WTC11 (cell line): ENCODE measurements at regions not wholly inside any gene's neighbourhood (a gene's known extent, or its start where the extent isn't known, plus 50 kb on each side); places are given as distances from the start of the nearest gene placed in this dataset.

Source experiments
- ATAC-seq: fragments of 200-7000 bp; cut with Tn5 transposase; 2 replicates; pipeline ENCODE4 v1.10.0; 2021; ENCODE audit warnings: mild to moderate bottlenecking, moderate library complexity
- CTCF ChIA-PET: fragments of 300-600 bp; sonication (Branson Sonifier 250); formaldehyde crosslinking; loops from one replicate; lab custom pipeline; 2021; ENCODE audit warnings: antibody characterized with exemption; lab: Charles Lee
- POLR2A ChIA-PET: fragments of 350-600 bp; sonication (Branson Sonifier 250); formaldehyde crosslinking; loops from one replicate; lab custom pipeline; 2021; ENCODE audit warnings: antibody characterized with exemption; lab: Charles Lee
- DNase-seq: peaks from one replicate; pipeline ENCODE4 v3.0.0; 2021; ENCODE audit warnings: low spot score
- H3K27ac Mint-ChIP-seq: 2 replicates; pipeline ENCODE4 v1.8.0; 2021; ENCODE audit warnings: mixed read lengths
- H3K27me3 Mint-ChIP-seq: 2 replicates; pipeline ENCODE4 v1.8.0; 2021; ENCODE audit warnings: low read depth, mild to moderate bottlenecking, moderate library complexity, mixed read lengths
- H3K36me3 Mint-ChIP-seq: 2 replicates; pipeline ENCODE4 v1.8.0; 2021; ENCODE audit warnings: mixed read lengths
- H3K4me1 Mint-ChIP-seq: 2 replicates; pipeline ENCODE4 v1.8.0; 2022; ENCODE audit warnings: mixed read lengths
- H3K4me3 Mint-ChIP-seq: 2 replicates; pipeline ENCODE4 v1.8.0; 2021; ENCODE audit warnings: mild to moderate bottlenecking, moderate library complexity, mixed read lengths
- H3K9me3 Mint-ChIP-seq: 2 replicates; pipeline ENCODE4 v1.8.0; 2021; ENCODE audit warnings: mixed read lengths
- CBFB ChIP-seq: sonication (generic); formaldehyde crosslinking; IDR thresholded peaks from 2 replicates; pipeline ENCODE4 v1.8.1; 2022; ENCODE audit warnings: mild to moderate bottlenecking, low read depth, missing genetic modification reagents
- CREB1 ChIP-seq: sonication (generic); formaldehyde crosslinking; IDR thresholded peaks from 2 replicates; pipeline ENCODE4 v1.8.0; 2023; ENCODE audit warnings: mild to moderate bottlenecking, missing genetic modification reagents
- CREM ChIP-seq: sonication (generic); formaldehyde crosslinking; IDR thresholded peaks from 2 replicates; pipeline ENCODE4 v1.8.1; 2022; ENCODE audit warnings: mild to moderate bottlenecking, missing genetic modification reagents, moderate library complexity
- FOXP1 ChIP-seq: sonication (generic); formaldehyde crosslinking; IDR thresholded peaks from 2 replicates; pipeline ENCODE4 v1.8.0; 2022; ENCODE audit warnings: missing genetic modification reagents, mild to moderate bottlenecking, moderate library complexity, borderline replicate concordance
- MYBL2 ChIP-seq: sonication (generic); formaldehyde crosslinking; IDR thresholded peaks from 2 replicates; pipeline ENCODE4 v1.8.1; 2023; ENCODE audit warnings: mild to moderate bottlenecking, moderate library complexity, missing genetic modification reagents
- NFE2L1 ChIP-seq: sonication (generic); formaldehyde crosslinking; IDR thresholded peaks from 2 replicates; pipeline ENCODE4 v1.8.1; 2023; ENCODE audit warnings: missing genetic modification reagents
- NR1H2 ChIP-seq: sonication (generic); formaldehyde crosslinking; IDR thresholded peaks from 2 replicates; pipeline ENCODE4 v1.9.0; 2021; ENCODE audit warnings: mild to moderate bottlenecking, moderate library complexity, missing genetic modification reagents
- ZNF232 ChIP-seq: sonication (generic); formaldehyde crosslinking; IDR thresholded peaks from 2 replicates; pipeline ENCODE4 v1.8.0; 2022; ENCODE audit warnings: mild to moderate bottlenecking, missing genetic modification reagents
- ZNF317 ChIP-seq: sonication (generic); formaldehyde crosslinking; IDR thresholded peaks from 2 replicates; pipeline ENCODE4 v1.8.1; 2023; ENCODE audit warnings: low read depth, mild to moderate bottlenecking, moderate library complexity, missing genetic modification reagents, borderline replicate concordance
- TF ChIP-seq, protein P1 (sequence below): fragments of 250-450 bp; sonication (Bioruptor Pico); IDR thresholded peaks from 2 replicates; pipeline ENCODE4 v1.9.0; 2021; ENCODE audit warnings: moderate library complexity, mild to moderate bottlenecking, inconsistent platforms, borderline replicate concordance
- TF ChIP-seq, protein P2 (sequence below): fragments of 250-450 bp; sonication (Bioruptor Pico); IDR thresholded peaks from 2 replicates; pipeline ENCODE4 v2.1.2; 2022; ENCODE audit warnings: mild to moderate bottlenecking, moderate library complexity
- TF ChIP-seq, protein P3 (sequence below): sonication (generic); formaldehyde crosslinking; IDR thresholded peaks from 2 replicates; pipeline ENCODE4 v1.8.1; 2023; ENCODE audit warnings: mild to moderate bottlenecking, moderate library complexity, missing genetic modification reagents
- TF ChIP-seq, protein P4 (sequence below): sonication (generic); formaldehyde crosslinking; IDR thresholded peaks from 2 replicates; pipeline ENCODE4 v1.8.0; 2022; ENCODE audit warnings: mild to moderate bottlenecking, missing genetic modification reagents
- TF ChIP-seq, protein P5 (sequence below): sonication (generic); formaldehyde crosslinking; IDR thresholded peaks from 2 replicates; pipeline ENCODE4 v1.8.1; 2023; ENCODE audit warnings: mild to moderate bottlenecking, missing genetic modification reagents
- TF ChIP-seq, protein P6 (sequence below): sonication (generic); formaldehyde crosslinking; IDR thresholded peaks from 2 replicates; pipeline ENCODE4 v1.8.1; 2022; ENCODE audit warnings: low read depth, mild to moderate bottlenecking, moderate library complexity, missing genetic modification reagents, borderline replicate concordance
- TF ChIP-seq, protein P7 (sequence below): fragments of 200-600 bp; IDR thresholded peaks from 2 replicates; pipeline ENCODE4 v1.8.0; 2022; ENCODE audit warnings: antibody characterized with exemption
- TF ChIP-seq, protein P8 (sequence below): sonication (generic); formaldehyde crosslinking; IDR thresholded peaks from 2 replicates; pipeline ENCODE4 v1.8.1; 2023; ENCODE audit warnings: mild to moderate bottlenecking, missing genetic modification reagents

DNA sequence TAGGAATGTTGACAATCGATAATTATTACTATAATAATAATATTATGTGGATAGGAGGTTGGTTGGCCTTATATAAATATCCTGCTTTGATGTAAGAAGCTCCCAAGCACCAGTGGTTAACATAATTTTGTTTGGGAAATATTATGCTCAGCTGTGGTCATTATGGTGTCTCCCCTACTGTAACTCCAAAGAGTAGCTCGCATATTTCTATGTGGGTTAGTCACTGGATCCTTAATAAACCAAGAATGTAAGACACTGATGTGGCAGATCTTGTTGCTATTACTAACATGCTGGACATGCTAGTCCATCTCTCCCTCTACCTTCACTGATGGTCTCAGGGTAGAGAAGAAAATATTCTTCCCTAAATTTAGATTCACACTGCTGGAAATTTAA lies 79.2 kb upstream of the RALGPS2 start (continued):
- no peak for TF ChIP-seq CBFB (CRISPR knock-in tag)

DNA sequence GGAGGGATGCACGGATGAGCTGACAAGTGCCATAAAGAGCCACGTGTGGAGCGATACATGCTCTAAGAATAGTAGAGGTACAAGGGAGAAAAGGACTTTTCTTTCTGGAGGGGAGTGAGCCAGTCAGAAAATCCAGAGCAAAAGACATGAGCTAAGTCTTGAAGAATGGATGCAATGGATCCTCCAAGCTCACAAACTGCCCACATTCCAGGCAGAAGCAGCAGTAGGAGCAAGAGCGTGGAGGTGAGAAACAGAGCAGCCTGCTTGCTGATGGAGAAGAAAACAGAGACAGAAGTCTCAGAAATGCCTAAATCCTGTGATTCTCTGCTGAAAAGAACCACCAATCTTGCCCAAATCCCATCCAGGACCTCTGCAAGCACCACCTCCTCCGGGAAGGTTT lies 78.2 kb upstream of the RALGPS2 start:
- CTCF ChIA-PET = interaction anchor here (1.1 kb wide), 1 partner anchor 106 kb away, joined by 3 read pairs; no protein-coding TSS in a partner anchor
- H3K27me3 Mint-ChIP-seq = no peaks in the 10 kb centered on the region
- no peak overlapping the region for H3K4me3 Mint-ChIP-seq
- H3K27ac Mint-ChIP-seq = no peak overlapping the region
- POLR2A ChIA-PET = no interaction called here
- DNase-seq (no peak), ATAC-seq (no peak)
- H3K9me3 Mint-ChIP-seq = no peaks in the 10 kb centered on the region
- TF ChIP-seq, protein P1, sequence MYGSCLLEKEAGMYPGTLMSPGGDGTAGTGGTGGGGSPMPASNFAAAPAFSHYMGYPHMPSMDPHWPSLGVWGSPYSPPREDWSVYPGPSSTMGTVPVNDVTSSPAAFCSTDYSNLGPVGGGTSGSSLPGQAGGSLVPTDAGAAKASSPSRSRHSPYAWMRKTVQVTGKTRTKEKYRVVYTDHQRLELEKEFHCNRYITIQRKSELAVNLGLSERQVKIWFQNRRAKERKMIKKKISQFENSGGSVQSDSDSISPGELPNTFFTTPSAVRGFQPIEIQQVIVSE (CRISPR knock-in tag) = no peak
- TF ChIP-seq CREB1 = no peak
- TF ChIP-seq CREM (CRISPR knock-in tag) = no peak
- TF ChIP-seq NFE2L1 (CRISPR knock-in tag) = no peak
- TF ChIP-seq MYBL2 = no peak
- TF ChIP-seq, protein P2, sequence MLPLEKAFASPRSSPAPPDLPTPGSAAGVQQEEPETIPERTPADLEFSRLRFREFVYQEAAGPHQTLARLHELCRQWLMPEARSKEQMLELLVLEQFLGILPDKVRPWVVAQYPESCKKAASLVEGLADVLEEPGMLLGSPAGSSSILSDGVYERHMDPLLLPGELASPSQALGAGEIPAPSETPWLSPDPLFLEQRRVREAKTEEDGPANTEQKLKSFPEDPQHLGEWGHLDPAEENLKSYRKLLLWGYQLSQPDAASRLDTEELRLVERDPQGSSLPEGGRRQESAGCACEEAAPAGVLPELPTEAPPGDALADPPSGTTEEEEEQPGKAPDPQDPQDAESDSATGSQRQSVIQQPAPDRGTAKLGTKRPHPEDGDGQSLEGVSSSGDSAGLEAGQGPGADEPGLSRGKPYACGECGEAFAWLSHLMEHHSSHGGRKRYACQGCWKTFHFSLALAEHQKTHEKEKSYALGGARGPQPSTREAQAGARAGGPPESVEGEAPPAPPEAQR (CRISPR knock-in tag) = no peak
- TF ChIP-seq, protein P3, sequence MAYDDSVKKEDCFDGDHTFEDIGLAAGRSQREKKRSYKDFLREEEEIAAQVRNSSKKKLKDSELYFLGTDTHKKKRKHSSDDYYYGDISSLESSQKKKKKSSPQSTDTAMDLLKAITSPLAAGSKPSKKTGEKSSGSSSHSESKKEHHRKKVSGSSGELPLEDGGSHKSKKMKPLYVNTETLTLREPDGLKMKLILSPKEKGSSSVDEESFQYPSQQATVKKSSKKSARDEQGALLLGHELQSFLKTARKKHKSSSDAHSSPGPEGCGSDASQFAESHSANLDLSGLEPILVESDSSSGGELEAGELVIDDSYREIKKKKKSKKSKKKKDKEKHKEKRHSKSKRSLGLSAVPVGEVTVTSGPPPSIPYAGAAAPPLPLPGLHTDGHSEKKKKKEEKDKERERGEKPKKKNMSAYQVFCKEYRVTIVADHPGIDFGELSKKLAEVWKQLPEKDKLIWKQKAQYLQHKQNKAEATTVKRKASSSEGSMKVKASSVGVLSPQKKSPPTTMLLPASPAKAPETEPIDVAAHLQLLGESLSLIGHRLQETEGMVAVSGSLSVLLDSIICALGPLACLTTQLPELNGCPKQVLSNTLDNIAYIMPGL = no peak
- TF ChIP-seq ZNF232 (CRISPR knock-in tag) = no peak
- TF ChIP-seq, protein P4, sequence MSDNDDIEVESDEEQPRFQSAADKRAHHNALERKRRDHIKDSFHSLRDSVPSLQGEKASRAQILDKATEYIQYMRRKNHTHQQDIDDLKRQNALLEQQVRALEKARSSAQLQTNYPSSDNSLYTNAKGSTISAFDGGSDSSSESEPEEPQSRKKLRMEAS (CRISPR knock-in tag) = no peak
- TF ChIP-seq NR1H2 (CRISPR knock-in tag) = no peak
- TF ChIP-seq, protein P5, sequence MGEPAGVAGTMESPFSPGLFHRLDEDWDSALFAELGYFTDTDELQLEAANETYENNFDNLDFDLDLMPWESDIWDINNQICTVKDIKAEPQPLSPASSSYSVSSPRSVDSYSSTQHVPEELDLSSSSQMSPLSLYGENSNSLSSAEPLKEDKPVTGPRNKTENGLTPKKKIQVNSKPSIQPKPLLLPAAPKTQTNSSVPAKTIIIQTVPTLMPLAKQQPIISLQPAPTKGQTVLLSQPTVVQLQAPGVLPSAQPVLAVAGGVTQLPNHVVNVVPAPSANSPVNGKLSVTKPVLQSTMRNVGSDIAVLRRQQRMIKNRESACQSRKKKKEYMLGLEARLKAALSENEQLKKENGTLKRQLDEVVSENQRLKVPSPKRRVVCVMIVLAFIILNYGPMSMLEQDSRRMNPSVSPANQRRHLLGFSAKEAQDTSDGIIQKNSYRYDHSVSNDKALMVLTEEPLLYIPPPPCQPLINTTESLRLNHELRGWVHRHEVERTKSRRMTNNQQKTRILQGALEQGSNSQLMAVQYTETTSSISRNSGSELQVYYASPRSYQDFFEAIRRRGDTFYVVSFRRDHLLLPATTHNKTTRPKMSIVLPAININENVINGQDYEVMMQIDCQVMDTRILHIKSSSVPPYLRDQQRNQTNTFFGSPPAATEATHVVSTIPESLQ = no peak
- TF ChIP-seq, all 79 proteins: peak for 0
- Mint-ChIP-seq H3K36me3 (no peaks in the 10 kb centered on the region), H3K4me1 (peaks cover 30% of the 10 kb centered on the region)

DNA sequence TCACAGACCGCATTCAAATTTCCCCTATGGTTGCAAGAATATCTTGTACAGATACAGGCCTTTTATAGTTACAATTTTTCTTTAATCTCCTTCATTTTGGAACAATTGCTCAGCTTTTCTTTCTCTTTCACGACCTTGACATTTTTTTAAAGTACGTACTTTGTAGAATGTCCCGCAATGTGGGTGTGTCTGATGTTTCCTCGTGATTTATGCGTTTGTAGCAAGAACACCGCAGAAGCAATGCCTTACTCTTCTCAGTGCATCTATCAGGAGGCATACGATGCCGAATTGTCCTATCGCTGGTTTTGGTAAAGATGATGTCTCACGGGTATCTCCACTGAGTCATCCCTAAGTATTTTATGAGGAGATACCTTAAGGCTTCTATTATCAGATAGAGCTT lies 76.9 kb upstream of the RALGPS2 start:
- DNase-seq (no peak), ATAC-seq (no peak)
- ChIA-PET CTCF (no interaction called here), POLR2A (no interaction called here)
- peaks cover 20% of the 10 kb centered on the region for H3K4me1 Mint-ChIP-seq
- TF ChIP-seq, protein P6, sequence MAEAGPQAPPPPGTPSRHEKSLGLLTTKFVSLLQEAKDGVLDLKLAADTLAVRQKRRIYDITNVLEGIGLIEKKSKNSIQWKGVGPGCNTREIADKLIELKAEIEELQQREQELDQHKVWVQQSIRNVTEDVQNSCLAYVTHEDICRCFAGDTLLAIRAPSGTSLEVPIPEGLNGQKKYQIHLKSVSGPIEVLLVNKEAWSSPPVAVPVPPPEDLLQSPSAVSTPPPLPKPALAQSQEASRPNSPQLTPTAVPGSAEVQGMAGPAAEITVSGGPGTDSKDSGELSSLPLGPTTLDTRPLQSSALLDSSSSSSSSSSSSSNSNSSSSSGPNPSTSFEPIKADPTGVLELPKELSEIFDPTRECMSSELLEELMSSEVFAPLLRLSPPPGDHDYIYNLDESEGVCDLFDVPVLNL (CRISPR knock-in tag) = no peak
- TF ChIP-seq FOXP1 (CRISPR knock-in tag) (no peak), ZNF317 (CRISPR knock-in tag) (no peak)
- TF ChIP-seq, protein P7, sequence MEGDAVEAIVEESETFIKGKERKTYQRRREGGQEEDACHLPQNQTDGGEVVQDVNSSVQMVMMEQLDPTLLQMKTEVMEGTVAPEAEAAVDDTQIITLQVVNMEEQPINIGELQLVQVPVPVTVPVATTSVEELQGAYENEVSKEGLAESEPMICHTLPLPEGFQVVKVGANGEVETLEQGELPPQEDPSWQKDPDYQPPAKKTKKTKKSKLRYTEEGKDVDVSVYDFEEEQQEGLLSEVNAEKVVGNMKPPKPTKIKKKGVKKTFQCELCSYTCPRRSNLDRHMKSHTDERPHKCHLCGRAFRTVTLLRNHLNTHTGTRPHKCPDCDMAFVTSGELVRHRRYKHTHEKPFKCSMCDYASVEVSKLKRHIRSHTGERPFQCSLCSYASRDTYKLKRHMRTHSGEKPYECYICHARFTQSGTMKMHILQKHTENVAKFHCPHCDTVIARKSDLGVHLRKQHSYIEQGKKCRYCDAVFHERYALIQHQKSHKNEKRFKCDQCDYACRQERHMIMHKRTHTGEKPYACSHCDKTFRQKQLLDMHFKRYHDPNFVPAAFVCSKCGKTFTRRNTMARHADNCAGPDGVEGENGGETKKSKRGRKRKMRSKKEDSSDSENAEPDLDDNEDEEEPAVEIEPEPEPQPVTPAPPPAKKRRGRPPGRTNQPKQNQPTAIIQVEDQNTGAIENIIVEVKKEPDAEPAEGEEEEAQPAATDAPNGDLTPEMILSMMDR = no peak
- TF ChIP-seq, protein P8, sequence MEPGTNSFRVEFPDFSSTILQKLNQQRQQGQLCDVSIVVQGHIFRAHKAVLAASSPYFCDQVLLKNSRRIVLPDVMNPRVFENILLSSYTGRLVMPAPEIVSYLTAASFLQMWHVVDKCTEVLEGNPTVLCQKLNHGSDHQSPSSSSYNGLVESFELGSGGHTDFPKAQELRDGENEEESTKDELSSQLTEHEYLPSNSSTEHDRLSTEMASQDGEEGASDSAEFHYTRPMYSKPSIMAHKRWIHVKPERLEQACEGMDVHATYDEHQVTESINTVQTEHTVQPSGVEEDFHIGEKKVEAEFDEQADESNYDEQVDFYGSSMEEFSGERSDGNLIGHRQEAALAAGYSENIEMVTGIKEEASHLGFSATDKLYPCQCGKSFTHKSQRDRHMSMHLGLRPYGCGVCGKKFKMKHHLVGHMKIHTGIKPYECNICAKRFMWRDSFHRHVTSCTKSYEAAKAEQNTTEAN (CRISPR knock-in tag) = no peak
- no peak overlapping the region for H3K27ac Mint-ChIP-seq
- no peak overlapping the region for H3K4me3 Mint-ChIP-seq
- H3K27me3 Mint-ChIP-seq = no peaks in the 10 kb centered on the region
- no peaks in the 10 kb centered on the region for H3K36me3 Mint-ChIP-seq
- H3K9me3 Mint-ChIP-seq = no peaks in the 10 kb centered on the region
